GM21576 (cell line): ENCODE measurements at regions not wholly inside any gene's neighbourhood (a gene's known extent, or its start where the extent isn't known, plus 50 kb on each side); places are given as distances from the start of the nearest gene placed in this dataset.

Experiments used
- ATAC-seq: cut with Tn5 transposase; IDR thresholded peaks from one replicate; pipeline ENCODE4 v1.9.1; 2021; ENCODE audit warnings: mild to moderate bottlenecking, moderate library complexity; ENCODE audit not compliant: unreplicated experiment

GRCh38 chr1:168865850-168866620 is 137.0 kb upstream of the DPT start:
- no peak for ATAC-seq

GRCh38 chr1:168867941-168868634 is 139.1 kb upstream of the DPT start:
- no peak for ATAC-seq

- ATAC-seq, result no peak
Observed at GRCh38 chr1:168871531-168871930, 142.5 kb upstream of the DPT start.

GRCh38 chr1:168875831-168876230 is 146.8 kb upstream of the DPT start:
- ATAC-seq, result no peak

- no peak for ATAC-seq
Observed at GRCh38 chr1:168876830-168877229, 147.8 kb upstream of the DPT start.

- no peak for ATAC-seq
Observed at GRCh38 chr1:168879896-168880734, 151.1 kb upstream of the DPT start.

GRCh38 chr1:168881656-168882260 is 152.8 kb upstream of the DPT start:
- ATAC-seq, result no peak

GRCh38 chr1:168887381-168887780 is 158.4 kb upstream of the DPT start:
- no peak for ATAC-seq

GRCh38 chr1:168888418-168888817 is 159.4 kb upstream of the DPT start:
- ATAC-seq, result no peak

GRCh38 chr1:168892931-168893330 is 163.9 kb upstream of the DPT start:
- ATAC-seq, result no peak

- no peak for ATAC-seq
Observed at GRCh38 chr1:168893359-168893801, 164.4 kb upstream of the DPT start.

GRCh38 chr1:168894397-168894903 is 165.4 kb upstream of the DPT start:
- no peak for ATAC-seq

GRCh38 chr1:168897249-168897648 is 168.2 kb upstream of the DPT start:
- ATAC-seq, result no peak

GRCh38 chr1:168903237-168903830 is 174.3 kb upstream of the DPT start:
- ATAC-seq, result no peak

GRCh38 chr1:168905633-168906032 is 176.6 kb upstream of the DPT start:
- no peak for ATAC-seq

GRCh38 chr1:168906367-168906766 is 177.4 kb upstream of the DPT start:
- ATAC-seq, result no peak

GRCh38 chr1:168907053-168907452 is 178.0 kb upstream of the DPT start:
- no peak for ATAC-seq

GRCh38 chr1:168907786-168908348 is 178.9 kb upstream of the DPT start:
- ATAC-seq, result no peak

GRCh38 chr1:168910403-168910802 is 181.4 kb upstream of the DPT start:
- ATAC-seq, result no peak

- ATAC-seq, result no peak
Observed at GRCh38 chr1:168911370-168911769, 182.4 kb upstream of the DPT start.
